Fibroblast of peridontal ligament (primary cell): ENCODE measurements at regions not wholly inside any gene's neighbourhood (a gene's known extent, or its start where the extent isn't known, plus 50 kb on each side); places are given as distances from the start of the nearest gene placed in this dataset.

Experiments used
- DNase-seq: peaks from one replicate; pipeline ENCODE4 v3.0.0-alpha.2; 2010; ENCODE audit errors: extremely low read depth

DNA sequence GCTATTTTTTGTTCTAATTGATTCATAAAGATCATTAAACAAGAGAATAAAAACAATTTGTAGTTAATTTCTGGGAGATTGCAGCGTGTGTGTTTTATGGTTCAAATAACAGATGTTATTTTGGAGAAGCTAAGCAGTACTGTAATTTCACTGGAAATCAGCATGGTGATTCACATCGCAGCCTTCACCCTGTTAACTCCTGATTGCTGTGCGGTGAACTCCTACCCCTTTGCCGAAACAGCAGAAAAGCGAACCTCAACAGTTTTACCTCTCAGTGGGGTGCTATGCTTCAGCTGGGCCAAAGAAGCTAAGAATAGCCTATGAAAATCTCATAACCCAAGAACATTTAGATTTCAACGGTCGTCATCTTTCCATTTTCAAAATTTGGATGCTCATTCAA lies 441.5 kb upstream of the RARB start:
- DNase-seq, result no peak

DNA sequence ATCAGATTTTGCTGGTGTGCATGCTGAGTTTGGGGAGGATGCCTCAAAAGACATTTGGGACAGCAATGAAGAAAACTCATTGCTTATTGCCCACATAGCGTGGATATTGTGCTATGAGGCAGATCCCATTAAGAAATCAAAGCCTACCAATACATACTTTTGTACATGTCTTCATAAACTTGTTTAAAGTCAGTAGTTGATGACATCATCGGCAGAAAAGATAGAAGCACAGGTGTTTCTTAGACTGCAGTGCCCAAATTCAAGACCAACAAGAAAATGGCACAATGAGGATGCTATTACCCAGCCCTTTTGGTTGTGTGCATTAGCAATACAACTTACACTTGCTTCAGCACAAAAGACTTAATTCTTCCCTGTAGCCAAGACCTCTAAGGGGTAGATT lies 428.7 kb upstream of the RARB start:
- no peak for DNase-seq

DNA sequence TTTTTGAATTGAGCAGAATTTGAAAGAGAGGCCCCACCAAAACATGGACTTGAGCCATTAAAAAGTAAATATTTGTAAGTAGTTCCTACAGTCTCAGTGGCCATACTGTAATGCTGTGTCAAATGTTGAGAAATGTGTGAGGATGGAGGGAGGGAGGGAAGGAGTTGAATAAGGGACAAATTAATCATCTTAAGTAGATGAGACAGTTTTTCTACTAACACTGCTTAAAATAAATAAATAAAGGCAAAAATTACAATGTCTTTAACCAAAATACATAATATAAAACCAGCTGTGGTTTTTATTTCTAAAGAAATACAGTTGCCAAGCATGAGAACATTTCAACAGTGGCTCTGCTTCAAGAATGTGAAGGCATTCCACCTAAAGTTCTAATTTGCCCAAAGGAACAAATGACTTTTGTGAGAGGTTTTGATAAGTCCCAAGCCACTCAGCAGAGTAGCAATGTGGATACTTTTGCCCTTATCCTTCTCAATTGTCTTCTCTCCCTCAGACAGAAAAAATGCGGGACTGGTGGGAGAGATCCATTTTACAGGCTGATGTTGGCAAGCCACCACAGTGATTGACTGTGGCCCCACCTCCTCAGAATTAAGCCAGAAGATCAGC lies 427.0 kb upstream of the RARB start:
- DNase-seq, result peak; percentile 80

DNA sequence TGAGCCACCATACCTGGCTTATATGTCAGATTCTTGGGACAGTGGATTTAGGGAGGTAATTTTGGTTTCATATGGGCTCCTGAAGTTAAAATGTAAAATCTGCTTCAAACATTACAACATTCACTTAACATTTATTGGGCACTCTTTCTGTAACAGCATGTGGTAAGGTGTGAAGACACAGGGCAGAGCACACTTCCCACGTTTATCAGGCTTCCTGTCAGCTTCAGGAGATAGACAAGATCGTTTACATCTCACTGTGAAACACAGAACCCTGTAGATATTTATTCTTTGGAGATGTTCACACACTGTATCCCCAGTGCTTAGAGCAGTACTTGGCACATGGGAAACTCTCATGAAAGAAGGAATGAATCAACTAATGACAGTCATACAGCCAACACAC lies 426.0 kb upstream of the RARB start:
- DNase-seq, result no peak

DNA sequence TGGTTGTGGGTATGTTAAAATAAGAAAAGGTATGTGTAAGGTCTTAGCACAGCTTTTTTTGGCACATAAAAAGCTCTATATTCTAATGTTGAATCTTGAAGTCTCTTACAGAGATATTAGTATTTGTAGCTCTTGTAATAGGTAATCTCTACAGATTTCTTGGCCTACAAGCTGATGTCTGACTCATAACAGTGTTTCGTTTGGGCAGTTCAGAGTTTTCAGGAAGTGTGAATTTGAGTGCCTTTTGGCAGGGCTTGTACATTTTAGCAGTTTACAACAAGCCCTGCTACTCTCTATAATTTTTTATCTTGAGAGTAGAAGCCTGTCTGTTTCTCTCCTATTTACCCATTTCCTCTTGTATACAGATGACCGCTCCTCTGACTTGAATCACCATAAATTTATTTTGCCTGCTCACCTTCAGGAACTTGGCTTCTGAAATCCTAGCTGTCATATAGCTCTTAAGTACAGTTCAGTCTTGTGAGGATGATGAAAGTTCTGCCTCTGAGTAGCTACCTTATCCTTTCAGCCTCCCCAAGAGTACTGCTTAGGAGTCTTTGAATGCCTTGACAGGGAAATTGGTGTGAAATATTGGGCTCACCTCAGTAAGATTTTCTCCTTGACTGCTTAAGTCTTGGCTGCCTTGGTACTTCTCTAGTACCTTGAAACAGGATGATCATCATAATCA lies 419.9 kb upstream of the RARB start:
- peak; percentile 30 for DNase-seq

DNA sequence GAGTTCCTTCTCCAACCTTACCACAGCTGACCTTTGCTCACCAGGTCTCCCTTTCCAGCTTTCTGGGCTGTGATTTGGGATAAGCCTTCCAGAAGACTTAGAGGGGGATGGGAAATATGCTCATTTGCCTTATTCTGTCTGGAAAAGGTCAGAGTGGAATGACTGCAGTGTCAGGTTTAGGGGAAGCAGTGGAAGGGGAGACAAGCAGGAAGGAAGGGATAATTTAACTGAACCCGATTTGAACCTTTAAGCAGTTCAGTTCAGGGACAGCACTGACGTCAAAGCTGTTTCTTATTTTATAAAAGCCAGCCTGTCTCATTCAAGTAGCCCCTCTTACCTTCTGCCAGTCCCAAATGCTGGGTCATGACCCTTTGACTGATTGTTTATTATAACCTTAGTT lies 418.4 kb upstream of the RARB start:
- no peak for DNase-seq

DNA sequence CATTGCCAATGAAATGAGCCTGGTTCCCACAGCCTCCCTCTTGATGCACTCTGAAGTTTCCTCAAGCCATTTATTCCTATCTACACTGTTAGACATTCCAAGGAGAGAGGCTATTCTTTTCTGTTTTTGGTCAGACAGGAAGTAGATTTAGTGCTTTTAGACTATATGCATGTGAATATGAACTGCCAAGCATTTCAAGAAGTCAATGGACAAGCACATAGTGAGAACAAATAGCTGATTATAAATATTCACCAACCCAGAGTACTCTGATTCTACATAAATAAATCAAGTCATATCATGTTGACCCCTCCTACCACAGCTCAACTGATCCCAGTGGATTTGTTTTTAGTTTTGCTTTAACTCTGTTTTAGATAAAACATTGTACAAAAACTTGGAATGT lies 412.5 kb upstream of the RARB start:
- DNase-seq, result no peak

DNA sequence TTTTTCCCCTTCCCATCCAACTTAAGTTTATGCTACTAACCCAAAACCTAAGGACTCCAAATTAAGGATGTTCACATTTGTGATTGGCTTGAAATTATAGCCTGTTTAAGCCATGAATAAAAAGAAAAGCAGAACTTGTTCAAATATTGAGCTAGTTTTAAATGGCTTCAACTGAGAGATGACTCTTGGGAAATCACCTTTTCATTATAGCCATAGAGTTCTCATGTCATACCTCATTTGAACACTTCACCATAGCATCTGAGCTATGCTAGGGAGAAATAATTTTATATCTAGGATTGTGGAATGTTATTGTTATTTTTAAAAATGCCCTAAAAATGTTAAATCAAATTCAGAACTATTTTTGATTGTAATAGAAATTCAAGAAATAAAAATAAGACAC lies 409.2 kb upstream of the RARB start:
- no peak for DNase-seq

DNA sequence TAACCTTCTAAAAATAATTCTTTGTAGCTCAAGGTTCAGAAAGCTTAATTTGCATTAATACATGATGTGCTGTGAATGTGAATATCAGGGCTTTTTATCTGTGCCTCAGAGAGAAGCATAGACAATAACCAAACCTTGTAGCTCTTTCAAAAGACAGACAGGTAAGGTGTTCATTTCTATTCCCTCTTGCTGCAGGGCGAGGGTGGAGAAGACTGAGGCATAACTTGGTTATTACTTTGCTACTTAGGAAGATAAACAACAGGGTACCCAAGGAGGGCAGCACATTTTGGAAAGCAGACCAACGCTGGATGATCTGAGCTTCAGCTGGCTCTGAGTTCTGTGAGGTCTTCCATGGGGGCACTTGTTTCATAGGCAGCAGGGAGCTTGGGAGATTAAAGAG lies 408.6 kb upstream of the RARB start:
- no peak for DNase-seq

DNA sequence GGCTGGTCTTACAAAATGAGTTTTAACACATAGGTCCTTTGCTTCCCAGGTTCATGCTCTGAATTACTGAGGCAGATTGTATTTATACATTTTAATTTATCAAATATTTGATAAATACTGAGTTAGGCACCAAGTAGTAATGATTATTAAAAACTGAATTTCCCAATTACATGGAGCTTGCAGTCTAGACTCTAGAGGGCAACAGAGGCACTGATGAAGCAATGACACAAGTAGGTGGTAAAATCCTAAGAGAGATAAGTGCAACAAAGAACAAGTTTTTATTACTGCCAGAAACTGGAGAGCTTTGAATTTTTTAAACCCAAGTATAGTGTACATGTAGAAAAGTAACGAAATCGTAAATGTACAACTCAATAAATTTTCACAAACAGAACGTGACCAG lies 406.2 kb upstream of the RARB start:
- DNase-seq, result peak; percentile 66

DNA sequence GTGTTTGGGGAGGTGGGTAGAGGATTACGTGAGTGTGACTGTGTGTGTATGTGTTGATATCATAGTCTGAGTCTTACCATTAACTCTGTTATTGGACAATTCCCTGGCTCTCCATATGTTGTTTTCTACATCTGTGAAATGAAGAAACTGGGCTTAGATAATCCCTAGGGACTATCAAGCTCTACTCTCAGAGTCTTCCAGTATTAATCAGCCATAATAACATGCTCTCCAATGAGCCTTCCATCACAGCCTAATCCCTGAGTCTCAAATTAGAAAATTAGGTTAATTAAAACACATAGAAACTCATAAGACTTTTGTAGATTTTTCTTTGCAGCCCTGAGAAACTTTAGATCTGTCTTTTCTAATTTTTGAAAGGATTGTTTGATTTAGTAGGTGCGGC lies 404.2 kb upstream of the RARB start:
- DNase-seq, result no peak

DNA sequence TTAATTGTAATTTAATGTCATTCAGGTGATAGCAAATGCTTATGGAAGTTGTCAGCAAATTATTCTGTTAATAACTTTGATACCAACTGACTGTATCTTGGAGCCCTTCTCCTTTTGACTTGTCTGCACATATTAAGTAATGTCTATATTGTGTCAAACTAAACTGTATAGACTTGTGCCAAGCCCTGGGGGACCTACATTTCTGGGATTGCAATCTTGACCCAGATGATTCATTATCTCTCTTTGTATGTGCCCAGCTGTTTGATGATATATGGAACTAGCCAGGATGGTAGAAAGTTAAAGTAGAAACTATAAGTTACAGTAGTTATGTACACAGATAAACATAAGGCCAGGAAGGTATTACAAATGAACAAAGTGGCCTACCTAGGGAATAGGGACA lies 402.8 kb upstream of the RARB start:
- no peak for DNase-seq

DNA sequence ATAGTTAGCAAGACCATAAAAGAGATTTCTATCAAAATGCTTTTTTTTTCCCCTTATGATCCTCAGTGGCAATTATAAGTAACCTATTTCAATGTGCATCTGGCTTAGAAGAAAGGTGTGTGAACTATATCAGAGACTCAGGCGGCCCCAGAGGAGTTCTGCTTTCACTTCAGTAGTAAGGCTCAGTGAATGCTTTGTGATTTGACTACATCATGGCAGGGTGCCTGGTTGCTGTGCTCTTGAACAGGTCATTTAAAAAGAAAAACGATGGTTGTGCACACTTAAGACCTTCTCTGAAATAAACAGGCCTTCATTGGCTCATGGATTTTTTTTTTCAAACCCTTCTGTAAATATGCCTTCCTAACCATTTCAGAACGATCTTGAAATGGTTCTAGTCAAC lies 400.4 kb upstream of the RARB start:
- DNase-seq, result no peak

DNA sequence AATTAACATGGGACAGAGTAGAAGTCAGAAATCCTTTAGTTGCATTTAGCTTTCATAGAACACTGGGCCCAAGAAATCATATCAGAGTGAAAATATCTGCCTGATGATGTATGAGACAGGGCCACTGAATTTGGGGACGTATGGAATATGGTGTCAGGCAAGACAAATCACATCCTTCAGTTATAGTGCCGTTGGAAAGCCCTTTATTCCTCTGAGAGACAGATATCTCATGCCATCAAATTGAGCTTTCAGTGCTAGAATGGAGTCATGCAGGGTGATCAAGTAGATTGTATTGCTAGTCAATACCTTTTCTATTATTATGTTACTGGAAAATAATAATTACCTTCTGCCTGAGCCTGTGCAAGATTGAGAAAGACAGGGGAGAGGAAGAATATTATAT lies 398.2 kb upstream of the RARB start:
- DNase-seq, result no peak

DNA sequence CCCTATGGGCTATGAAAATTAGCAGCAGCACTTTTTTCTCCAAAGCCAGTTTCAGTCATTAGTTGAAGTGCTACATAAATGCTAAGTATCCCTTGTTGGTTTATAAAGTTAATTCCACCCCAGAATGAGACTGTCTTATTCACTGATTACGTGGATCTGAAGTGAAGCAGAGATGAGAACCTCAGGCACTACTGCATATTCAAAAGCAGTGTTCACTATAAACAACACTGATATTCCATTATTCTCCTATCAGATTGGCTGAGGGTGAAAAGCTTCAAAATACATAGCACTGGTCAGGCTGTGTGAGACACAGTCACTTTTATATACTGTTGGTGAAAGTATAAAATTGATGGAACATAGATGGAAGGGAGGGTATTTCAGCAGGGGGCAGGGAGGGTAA lies 395.7 kb upstream of the RARB start:
- no peak for DNase-seq

DNA sequence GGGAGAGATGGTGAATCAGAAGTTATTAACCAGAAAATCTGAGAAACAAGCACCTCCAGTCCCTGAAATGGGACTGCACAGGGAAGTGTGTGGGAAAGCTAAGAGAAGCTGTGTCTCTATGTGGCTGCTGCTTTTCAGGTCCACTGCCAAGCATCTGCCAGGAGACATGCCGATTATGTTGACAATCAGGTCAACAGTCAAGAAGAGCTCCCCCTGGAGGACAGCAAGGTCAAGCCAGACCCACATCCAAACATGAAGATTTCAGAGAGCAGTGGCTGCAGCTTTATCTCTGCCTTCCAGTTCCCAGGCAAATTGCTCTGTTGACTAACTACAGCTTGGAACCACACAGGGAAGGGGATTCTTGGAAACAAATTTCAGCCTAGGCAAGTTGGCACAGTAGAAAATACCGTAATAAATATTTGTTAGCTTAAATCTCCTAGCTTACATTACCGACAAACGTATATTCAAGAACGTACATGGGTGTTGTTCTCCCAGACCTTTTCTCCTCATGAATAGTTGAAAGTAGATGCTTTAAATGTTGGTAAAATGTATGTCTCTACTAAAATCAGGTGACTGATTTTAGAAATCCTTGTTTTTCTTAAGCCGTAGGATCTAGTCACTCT lies 394.5 kb upstream of the RARB start:
- peak; percentile 31 for DNase-seq

DNA sequence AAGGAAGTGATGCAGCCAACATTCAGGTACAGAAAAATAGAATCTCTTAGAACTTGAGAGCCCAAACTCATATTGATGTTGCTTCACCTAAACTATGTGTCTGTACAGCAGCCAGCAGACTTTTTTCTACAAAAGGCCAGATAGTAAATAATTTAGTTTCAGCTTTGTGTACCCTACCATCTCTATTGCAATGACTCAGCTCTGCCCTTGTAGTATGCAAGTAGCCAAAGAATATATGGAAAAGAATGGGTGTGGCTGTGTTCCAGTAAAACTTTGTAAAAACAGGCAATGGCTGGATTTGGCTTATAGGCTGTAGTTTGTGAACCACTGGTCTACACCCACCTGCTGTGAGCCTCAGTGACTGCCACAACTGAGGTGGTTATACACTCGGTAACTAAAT lies 392.5 kb upstream of the RARB start:
- peak; percentile 64 for DNase-seq

DNA sequence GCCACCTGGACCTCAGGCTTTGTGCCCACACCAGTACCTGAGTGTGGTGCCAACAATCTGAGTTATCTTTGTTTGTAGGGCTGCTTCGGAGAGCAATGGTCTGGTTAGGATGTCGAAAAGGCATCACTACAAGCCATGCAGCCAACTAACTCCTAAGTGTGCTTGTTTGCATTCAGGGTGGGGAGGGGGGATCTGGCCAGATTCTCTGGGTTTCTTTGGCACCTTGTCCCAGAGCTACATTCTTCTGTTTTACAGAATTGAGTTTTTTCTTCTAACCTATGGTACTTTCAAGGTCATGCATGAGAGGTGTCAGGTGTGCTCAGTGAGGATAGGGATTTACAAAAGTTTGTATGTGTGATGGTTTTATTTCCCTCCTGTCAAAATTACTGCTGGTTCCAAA lies 391.4 kb upstream of the RARB start:
- no peak for DNase-seq

DNA sequence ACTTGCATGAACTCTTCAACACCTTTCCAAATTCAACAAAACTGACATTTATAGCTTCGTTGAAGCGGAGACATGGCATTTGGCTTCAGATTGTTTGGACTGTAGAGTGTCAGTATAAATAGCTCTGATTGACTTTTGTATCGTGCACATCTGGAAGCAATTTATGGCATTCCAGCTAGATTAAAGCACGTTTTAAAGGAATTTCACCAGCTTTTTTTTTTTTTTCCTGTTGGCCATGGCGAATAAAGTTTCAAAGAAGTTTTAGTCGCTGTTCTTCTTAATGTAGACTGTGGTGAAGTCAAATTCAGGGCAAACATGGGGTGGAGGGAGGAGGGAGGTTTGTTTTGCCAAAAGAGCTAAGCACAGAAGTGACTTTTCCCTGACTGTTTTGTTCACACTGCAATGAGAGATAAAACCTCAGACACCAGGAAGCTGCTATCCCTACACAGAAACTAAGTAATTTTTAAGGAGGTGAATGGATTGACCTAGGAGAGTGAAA lies 391.0 kb upstream of the RARB start:
- peak; percentile 89 for DNase-seq

DNA sequence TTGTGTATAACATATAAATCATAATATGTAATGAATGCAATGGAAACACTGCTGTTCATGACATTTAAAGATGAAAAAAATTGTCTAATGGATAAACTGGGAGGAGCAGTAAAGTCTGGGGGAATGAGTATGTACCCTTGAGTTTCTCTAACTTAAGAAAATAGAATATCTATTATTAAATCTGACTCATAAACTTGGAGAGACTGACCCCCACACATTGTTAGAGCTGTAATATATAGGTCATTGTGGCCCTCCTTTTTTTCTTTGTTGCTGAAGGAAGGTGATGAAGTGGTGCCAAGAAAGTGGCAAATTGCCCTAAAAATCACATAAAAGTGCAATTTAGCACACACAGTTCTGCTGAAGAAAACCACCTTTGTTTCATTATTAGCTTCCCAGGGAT lies 389.8 kb upstream of the RARB start:
- no peak for DNase-seq

DNA sequence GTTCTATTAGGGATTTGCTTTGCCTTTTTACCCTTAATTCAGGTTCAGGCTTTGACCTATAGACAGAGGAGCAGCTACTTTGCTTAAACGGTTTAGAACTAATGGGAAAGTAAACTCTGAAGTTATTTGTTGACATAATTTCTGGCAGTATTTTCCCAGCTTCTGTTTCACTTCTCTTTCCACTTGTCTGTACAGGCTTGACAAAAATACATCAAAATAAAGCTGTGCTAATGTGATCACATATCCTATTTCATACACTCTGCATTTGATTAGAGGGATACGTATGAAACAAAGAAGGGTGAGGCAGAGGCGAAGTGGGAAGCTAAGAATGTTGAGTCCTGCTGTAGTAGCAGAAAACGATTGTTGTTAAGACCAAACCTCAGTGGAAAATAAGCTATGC lies 389.1 kb upstream of the RARB start:
- peak; percentile 62 for DNase-seq

DNA sequence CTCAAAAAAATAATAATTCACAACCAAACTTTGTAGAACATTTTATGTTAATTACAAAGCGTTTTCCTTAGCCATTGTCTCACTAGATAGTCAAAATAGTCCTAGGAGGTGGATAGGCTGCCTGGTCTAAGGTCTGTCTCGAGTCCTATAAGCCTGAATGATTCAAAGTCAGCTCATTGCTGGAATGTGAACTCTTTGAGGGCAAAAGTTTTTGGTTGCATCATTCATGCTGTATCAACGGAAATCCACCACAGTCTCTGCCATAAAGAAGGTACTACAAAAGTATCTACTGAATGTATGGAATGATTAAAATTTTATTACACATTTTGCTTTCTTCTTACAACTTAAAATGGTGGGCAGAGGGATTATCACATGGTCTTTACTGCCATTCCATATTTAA lies 387.3 kb upstream of the RARB start:
- peak; percentile 29 for DNase-seq

DNA sequence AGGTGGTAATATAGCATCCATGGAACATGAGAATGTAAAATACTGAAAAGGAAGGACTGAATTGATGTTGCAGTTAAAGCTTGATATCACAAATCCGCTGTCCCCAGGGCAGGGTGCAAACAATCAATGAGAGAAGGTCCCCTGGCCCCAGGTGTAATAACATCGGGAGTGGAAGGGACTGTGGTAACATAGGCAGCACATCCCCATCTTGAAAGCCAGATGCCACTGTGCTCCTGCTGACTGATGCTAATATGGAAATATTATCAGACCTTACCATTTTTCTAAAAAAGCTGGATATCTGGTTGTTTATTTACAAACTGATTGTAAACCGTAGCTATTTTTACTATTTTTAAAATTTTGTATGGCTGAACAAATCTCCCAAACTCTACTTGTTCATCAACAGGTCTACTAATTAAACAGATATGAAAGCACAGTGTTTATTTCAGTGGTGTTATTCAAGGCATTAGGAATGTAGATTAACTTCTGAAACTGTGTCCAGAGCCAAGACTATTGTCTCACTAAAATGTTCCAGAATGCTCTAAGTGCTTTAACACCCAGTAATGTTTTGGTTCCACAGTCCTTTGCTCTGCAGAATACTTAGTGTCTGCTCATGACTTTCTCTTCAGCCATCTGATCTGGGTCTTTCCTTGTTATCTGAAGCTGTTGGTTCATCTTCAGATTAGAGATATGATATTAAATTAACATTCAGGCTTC lies 386.0 kb upstream of the RARB start:
- no peak for DNase-seq
